ENCODE measurements at regions not wholly inside any gene's neighbourhood (a gene's known extent, or its start where the extent isn't known, plus 50 kb on each side); places are given as distances from the start of the nearest gene placed in this dataset.

DNA sequence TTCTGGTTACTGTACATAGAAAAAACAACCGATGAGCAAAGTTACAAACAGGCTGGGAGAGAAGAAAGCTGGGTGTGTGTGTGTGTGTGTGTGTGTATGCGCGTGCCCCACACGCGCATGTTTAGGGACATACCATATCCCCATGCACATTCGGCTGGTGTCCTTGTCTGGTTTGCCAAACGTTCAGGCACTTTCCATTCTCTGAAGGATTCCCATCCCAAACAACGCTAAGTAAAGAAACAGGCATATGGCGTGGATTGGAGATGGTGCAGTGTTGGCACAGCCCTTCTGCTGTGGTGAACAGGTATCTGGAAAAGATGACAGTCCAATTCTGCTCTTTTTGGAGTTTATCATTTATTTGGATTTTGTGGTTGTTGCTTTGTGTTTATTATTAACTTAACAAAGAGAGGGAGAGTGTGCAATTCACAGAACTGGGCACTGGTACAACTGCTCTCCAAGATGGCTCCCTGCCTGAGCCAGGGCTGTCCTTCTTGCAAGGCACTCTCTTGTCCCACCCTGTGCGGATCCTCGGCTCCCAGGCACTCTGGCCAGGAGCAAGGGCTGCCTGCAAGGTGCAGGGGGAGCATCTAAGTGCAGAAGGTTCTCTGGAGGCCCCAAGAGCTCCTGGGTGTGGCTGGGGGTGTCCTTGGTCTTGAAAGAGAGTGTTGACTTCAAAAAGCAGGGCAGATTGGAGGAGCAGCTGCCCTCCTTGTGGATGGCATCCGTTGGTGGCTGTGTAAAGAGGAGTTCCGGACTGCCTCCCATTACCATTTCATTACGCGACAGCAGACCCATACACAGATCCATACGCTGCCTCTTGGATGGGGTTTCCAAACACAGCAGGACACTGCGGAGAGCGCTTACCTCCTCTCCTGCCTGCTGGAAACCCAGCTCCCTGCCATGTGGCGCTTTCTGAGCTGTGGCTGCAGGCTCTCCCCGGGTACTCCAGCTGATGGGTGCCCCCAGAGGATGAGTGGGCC is 263.1 kb downstream of the ZNF536 start:
- Histone ChIP-seq H3K4me3 (no peak overlapping the region), H3K27ac (no peak overlapping the region), H3K36me3 (no peaks in the 10 kb centered on the region), H3K9me3 (no peaks in the 10 kb centered on the region), H3K27me3 (no peaks in the 10 kb centered on the region), H3K4me1 (no peaks in the 10 kb centered on the region)
- no peak for DNase-seq (ENCODE audit: low spot score in 2 of 2)
- TF ChIP-seq POLR2A (IDR thresholded peaks at IDR 0.05): no peak
- TF ChIP-seq CTCF (IDR thresholded peaks at IDR 0.05): no peak
- no peak for TF ChIP-seq EP300 (IDR thresholded peaks at IDR 0.05)
- TF ChIP-seq POLR2AphosphoS5 (IDR thresholded peaks at IDR 0.05): no peak
- WGBS: 83% methylated on average over 17 of the region's 20 CpGs

DNA sequence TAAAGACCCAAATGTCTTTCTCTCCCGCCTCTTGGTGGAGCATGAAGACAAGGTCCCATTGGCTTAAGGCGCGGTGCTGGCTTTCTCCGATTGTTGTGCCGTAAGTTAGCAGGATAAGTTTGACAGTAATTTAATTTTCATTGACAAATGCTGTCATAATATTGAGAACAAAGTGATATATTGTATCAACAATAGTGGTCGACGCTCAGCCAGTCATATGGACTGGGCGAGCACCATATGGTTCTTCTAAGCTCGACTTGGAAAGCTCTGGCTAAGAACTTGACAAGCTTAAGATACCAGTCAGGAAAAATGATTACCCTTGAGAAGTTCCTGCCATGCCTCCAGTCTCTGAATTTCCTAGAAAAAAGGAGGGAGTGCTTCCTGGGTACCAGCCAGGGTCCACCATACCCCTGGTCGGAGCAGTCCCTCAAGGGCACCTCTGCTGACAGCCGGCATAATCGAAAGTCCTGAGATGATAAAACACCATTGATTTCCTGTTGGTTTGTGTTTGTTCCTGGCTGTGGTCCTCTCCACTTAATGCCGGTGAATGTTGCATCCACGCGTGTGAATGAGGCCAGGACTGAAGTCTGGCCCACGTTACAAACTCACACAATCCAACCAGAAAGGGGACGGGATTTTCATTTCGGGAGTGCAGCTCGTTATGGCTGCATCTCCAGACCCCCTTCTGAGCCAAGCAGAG is 262.1 kb downstream of the ZNF536 start:
- no peak for TF ChIP-seq POLR2A (IDR thresholded peaks at IDR 0.05)
- no peak for TF ChIP-seq POLR2AphosphoS5 (IDR thresholded peaks at IDR 0.05)
- TF ChIP-seq CTCF (IDR thresholded peaks at IDR 0.05): no peak
- no peak for TF ChIP-seq EP300 (IDR thresholded peaks at IDR 0.05)
- Histone ChIP-seq H3K4me3 (no peak overlapping the region), H3K4me1 (no peaks in the 10 kb centered on the region), H3K9me3 (no peaks in the 10 kb centered on the region), H3K27me3 (no peaks in the 10 kb centered on the region), H3K27ac (no peak overlapping the region), H3K36me3 (no peaks in the 10 kb centered on the region)
- no peak for DNase-seq (ENCODE audit: low spot score in 2 of 2)
- 91% methylated on average over 19 of the region's 19 CpGs for WGBS

DNA sequence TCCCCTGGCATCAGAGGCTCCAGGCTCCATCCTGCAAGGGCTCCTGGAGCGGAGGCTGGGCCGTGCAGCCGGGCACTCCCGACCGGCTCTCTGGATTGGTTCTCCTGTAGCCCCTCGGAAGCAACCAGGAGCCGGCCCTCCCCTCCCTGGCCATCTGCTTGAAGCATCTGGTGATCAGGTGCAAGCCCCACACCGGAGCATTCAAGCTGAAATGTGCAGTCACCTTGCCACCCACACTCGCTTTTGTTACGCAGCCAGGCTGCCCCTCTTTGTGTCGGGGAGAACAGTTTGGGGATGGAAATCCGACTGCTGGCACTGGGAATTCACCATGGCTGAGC is 258.8 kb downstream of the ZNF536 start:
- no peaks in the 10 kb centered on the region for H3K36me3 ChIP-seq
- TF ChIP-seq POLR2AphosphoS5 (IDR thresholded peaks at IDR 0.05) (no peak), POLR2A (IDR thresholded peaks at IDR 0.05) (no peak), CTCF (IDR thresholded peaks at IDR 0.05) (no peak), EP300 (IDR thresholded peaks at IDR 0.05) (no peak)

DNA sequence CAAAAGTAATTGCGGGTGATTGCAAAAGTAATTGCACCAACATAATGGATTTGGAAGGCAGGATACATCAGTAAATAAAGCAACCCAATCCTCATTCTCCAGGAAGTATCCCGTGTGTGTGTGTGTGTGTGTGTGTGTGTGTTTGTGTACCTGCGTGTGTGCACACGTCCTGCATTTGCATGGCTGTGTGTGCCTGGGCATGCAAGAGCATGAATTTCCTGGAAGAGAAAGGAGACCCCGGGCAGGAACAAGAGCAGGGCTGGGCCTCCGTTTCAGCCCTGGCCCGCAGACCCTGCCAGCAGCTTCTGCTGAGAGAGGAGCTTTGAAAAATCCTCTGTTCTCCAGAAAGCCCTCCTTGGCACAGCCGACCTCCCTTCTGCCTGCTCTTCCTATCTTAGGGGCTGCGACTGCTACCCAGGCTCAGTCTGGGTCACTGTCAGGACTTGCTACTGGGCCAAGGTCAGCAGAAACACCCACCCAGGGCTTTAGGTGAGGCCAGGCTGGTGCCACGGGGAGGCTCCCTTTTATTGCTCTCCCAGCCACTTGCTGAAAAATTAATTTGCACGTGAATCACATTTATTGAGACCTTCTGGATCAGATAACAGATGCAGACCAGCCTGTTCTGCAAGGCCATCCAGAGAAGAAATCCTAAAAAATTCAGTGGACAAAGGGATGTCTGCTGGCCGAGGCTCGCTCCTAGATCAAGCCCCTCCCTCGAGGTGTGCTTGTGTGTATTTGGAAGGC is 258.3 kb downstream of the ZNF536 start:
- Histone ChIP-seq H3K4me1 (no peaks in the 10 kb centered on the region), H3K36me3 (no peaks in the 10 kb centered on the region), H3K27me3 (no peaks in the 10 kb centered on the region), H3K4me3 (no peak overlapping the region), H3K27ac (no peak overlapping the region), H3K9me3 (no peaks in the 10 kb centered on the region)
- DNase-seq (ENCODE audit: low spot score in 2 of 2): no peak
- no peak for TF ChIP-seq EP300 (IDR thresholded peaks at IDR 0.05)
- no peak for TF ChIP-seq POLR2A (IDR thresholded peaks at IDR 0.05)
- no peak for TF ChIP-seq POLR2AphosphoS5 (IDR thresholded peaks at IDR 0.05)
- TF ChIP-seq CTCF (IDR thresholded peaks at IDR 0.05): no peak
- WGBS: 41% methylated on average over 14 of the region's 14 CpGs

More for the DNA sequence above, 258.8 kb downstream of the ZNF536 start:
- Histone ChIP-seq H3K27me3 (no peaks in the 10 kb centered on the region), H3K27ac (no peak overlapping the region), H3K9me3 (no peaks in the 10 kb centered on the region), H3K4me3 (no peak overlapping the region), H3K4me1 (no peaks in the 10 kb centered on the region)
- WGBS: 77% methylated on average over 11 of the region's 12 CpGs
- no peak for DNase-seq (ENCODE audit: low spot score in 2 of 2)
